NT2/D1 (cell line): ENCODE measurements at regions not wholly inside any gene's neighbourhood (a gene's known extent, or its start where the extent isn't known, plus 50 kb on each side); places are given as distances from the start of the nearest gene placed in this dataset.

ENCODE experiments used
- DNase-seq: peaks from one replicate; pipeline ENCODE4 v3.0.0-alpha.2; 2011; ENCODE audit warnings: low read depth, low spot score
- H3K27me3 ChIP-seq: 2 replicates; pipeline ENCODE4 v1.6.0; 2011; ENCODE audit warnings: mild to moderate bottlenecking; ENCODE audit not compliant: insufficient read length, insufficient read depth
- H3K36me3 ChIP-seq: 2 replicates; pipeline ENCODE4 v1.6.1; 2011; ENCODE audit warnings: mild to moderate bottlenecking, low read length, mixed read lengths; ENCODE audit not compliant: insufficient read depth, insufficient read length
- H3K4me1 ChIP-seq: 2 replicates; pipeline ENCODE4 v1.5.1; 2011; ENCODE audit not compliant: insufficient read depth, insufficient read length
- H3K4me3 ChIP-seq: 2 replicates; pipeline ENCODE4 v1.5.1; 2011; ENCODE audit warnings: low read depth; ENCODE audit not compliant: insufficient read length
- H3K9ac ChIP-seq: 2 replicates; pipeline ENCODE4 v1.6.0; 2011; ENCODE audit warnings: low read depth; ENCODE audit not compliant: insufficient read length
- H3K9me3 ChIP-seq: 2 replicates; pipeline ENCODE4 v1.5.1; 2011; ENCODE audit warnings: mild to moderate bottlenecking, low read length; ENCODE audit not compliant: insufficient read depth
- SUZ12 ChIP-seq: IDR thresholded peaks from 2 replicates; pipeline ENCODE4 v1.6.1; 2011; ENCODE audit not compliant: insufficient read length, insufficient read depth; ENCODE audit errors: extremely low read depth
- YY1 ChIP-seq: IDR thresholded peaks from 2 replicates; pipeline ENCODE4 v1.6.1; 2011; ENCODE audit not compliant: insufficient read length, insufficient read depth
- ZNF274 ChIP-seq: IDR thresholded peaks from 2 replicates; pipeline ENCODE4 v1.6.1; 2011; ENCODE audit warnings: mild to moderate bottlenecking, low read depth, low read length

GRCh38 chr7:112708236-112708635 lies 82.0 kb downstream of the TMEM168 start:
- H3K4me3 ChIP-seq = no peak overlapping the region
- no peaks in the 10 kb centered on the region for H3K27me3 ChIP-seq

More at GRCh38 chr7:112708236-112708635, 82.0 kb downstream of the TMEM168 start:
- no peaks in the 10 kb centered on the region for H3K36me3 ChIP-seq
- no peaks in the 10 kb centered on the region for H3K9me3 ChIP-seq
- no peak for TF ChIP-seq YY1
- TF ChIP-seq SUZ12 = no peak
- no peak for TF ChIP-seq ZNF274
- no peak for DNase-seq
- H3K4me1 ChIP-seq = no peaks in the 10 kb centered on the region
- no peak overlapping the region for H3K9ac ChIP-seq
